ENCODE measurements at regions not wholly inside any gene's neighbourhood (a gene's known extent, or its start where the extent isn't known, plus 50 kb on each side); places are given as distances from the start of the nearest gene placed in this dataset.

GRCh38 chr4:123990310-123990870, 593.8 kb downstream of the SPRY1 start:
- no peak for DNase-seq (ENCODE audit: low read depth)

- no peak for DNase-seq (ENCODE audit: low read depth)
Observed at GRCh38 chr4:123994917-123995316, 598.3 kb downstream of the SPRY1 start.

- no peak for DNase-seq (ENCODE audit: low read depth)
Observed at GRCh38 chr4:123995936-123996335, 599.3 kb downstream of the SPRY1 start.

GRCh38 chr4:123996718-123997510, 600.3 kb downstream of the SPRY1 start:
- DNase-seq (ENCODE audit: low read depth) = no peak

- no peak for DNase-seq (ENCODE audit: low read depth)
Observed at GRCh38 chr4:123997776-123998449, 601.3 kb downstream of the SPRY1 start.

- DNase-seq (ENCODE audit: low read depth) = no peak
Observed at GRCh38 chr4:124000233-124000632, 603.6 kb downstream of the SPRY1 start.

GRCh38 chr4:124015766-124016165, 619.2 kb downstream of the SPRY1 start:
- no peak for DNase-seq (ENCODE audit: low read depth)

- DNase-seq (ENCODE audit: low read depth) = no peak
Observed at GRCh38 chr4:124017185-124017785, 620.7 kb downstream of the SPRY1 start.

GRCh38 chr4:124018383-124019317, 622.1 kb downstream of the SPRY1 start:
- DNase-seq (ENCODE audit: low read depth) = no peak

- DNase-seq (ENCODE audit: low read depth) = no peak
Observed at GRCh38 chr4:124019749-124020549, 623.4 kb downstream of the SPRY1 start.

GRCh38 chr4:124025000-124025399, 628.4 kb downstream of the SPRY1 start:
- no peak for DNase-seq (ENCODE audit: low read depth)

GRCh38 chr4:124025428-124025827, 628.8 kb downstream of the SPRY1 start:
- no peak for DNase-seq (ENCODE audit: low read depth)

- DNase-seq (ENCODE audit: low read depth) = no peak
Observed at GRCh38 chr4:124028182-124028581, 631.6 kb downstream of the SPRY1 start.

- DNase-seq (ENCODE audit: low read depth) = no peak
Observed at GRCh38 chr4:124030147-124030546, 633.6 kb downstream of the SPRY1 start.

GRCh38 chr4:124032035-124032434, 635.4 kb downstream of the SPRY1 start:
- DNase-seq (ENCODE audit: low read depth) = no peak

GRCh38 chr4:124035364-124036041, 638.9 kb downstream of the SPRY1 start:
- DNase-seq (ENCODE audit: low read depth) = no peak

GRCh38 chr4:124037236-124037635, 640.6 kb downstream of the SPRY1 start:
- DNase-seq (ENCODE audit: low read depth) = no peak

GRCh38 chr4:124044330-124044729, 647.7 kb downstream of the SPRY1 start:
- no peak for DNase-seq (ENCODE audit: low read depth)

- DNase-seq (ENCODE audit: low read depth) = no peak
Observed at GRCh38 chr4:124044867-124045266, 648.3 kb downstream of the SPRY1 start.

GRCh38 chr4:124046190-124046589, 649.6 kb downstream of the SPRY1 start:
- no peak for DNase-seq (ENCODE audit: low read depth)

Data from activated T-cell treated with anti-CD3 and anti-CD28 coated beads for 1 hour (primary cell).